Bronchial epithelial cell (primary cell): ENCODE measurements at regions not wholly inside any gene's neighbourhood (a gene's known extent, or its start where the extent isn't known, plus 50 kb on each side); places are given as distances from the start of the nearest gene placed in this dataset.
A peak's percentile ranks its signal among the peaks of the same experiment; 100 is the strongest.

ENCODE experiments used
- DNase-seq: peaks from one replicate; pipeline ENCODE4 v3.0.0-alpha.2; 2010; ENCODE audit warnings: low read depth
- FAIRE-seq: peaks from 2 replicates; lab custom pipeline; 2011; peaks lifted over from hg19 to GRCh38; lab: Jason Lieb, UNC
- H3K27me3 ChIP-seq: 2 replicates; pipeline ENCODE4 v1.5.1; 2011; ENCODE audit warnings: low read length; ENCODE audit not compliant: control insufficient read depth, insufficient read depth
- H3K36me3 ChIP-seq: 2 replicates; pipeline ENCODE4 v1.5.1; 2011; ENCODE audit warnings: low read length; ENCODE audit not compliant: control insufficient read depth, insufficient read depth
- H3K4me3 ChIP-seq: 2 replicates; pipeline ENCODE4 v1.5.1; 2011; ENCODE audit warnings: mild to moderate bottlenecking, low read depth, low read length, control low read depth
- TF ChIP-seq, protein P1 (sequence below): IDR thresholded peaks from 2 replicates; pipeline ENCODE4 v1.5.1; 2011; ENCODE audit warnings: mild to moderate bottlenecking, moderate library complexity, low read length, control low read depth, inconsistent platforms; ENCODE audit not compliant: insufficient read depth, severe bottlenecking

DNA sequence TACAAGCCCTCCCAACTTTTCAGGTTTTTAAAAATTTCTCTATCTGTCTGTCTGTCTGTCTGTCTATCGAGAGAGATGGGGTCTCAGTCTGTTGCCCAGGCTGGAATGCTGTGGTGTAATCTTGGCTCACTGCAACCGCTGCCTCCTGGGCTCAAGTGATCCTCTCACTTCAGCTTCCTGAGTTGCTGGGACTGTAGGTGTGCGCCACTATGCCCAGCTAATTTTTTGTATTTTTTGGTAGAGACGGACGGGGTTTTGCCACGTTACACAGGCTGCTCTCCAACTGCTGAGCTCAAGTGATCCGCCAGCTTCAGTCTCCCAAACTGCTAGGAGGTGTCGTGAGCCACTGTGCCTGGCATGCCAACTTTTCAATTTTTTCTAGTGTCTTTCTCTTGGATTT lies 437.2 kb downstream of the PCNX1 start:
- FAIRE-seq (no peak), DNase-seq (no peak)
- no peaks in the 10 kb centered on the region for H3K27me3 ChIP-seq
- H3K4me3 ChIP-seq: no peak overlapping the region
- TF ChIP-seq, protein P1, sequence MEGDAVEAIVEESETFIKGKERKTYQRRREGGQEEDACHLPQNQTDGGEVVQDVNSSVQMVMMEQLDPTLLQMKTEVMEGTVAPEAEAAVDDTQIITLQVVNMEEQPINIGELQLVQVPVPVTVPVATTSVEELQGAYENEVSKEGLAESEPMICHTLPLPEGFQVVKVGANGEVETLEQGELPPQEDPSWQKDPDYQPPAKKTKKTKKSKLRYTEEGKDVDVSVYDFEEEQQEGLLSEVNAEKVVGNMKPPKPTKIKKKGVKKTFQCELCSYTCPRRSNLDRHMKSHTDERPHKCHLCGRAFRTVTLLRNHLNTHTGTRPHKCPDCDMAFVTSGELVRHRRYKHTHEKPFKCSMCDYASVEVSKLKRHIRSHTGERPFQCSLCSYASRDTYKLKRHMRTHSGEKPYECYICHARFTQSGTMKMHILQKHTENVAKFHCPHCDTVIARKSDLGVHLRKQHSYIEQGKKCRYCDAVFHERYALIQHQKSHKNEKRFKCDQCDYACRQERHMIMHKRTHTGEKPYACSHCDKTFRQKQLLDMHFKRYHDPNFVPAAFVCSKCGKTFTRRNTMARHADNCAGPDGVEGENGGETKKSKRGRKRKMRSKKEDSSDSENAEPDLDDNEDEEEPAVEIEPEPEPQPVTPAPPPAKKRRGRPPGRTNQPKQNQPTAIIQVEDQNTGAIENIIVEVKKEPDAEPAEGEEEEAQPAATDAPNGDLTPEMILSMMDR: no peak
- H3K36me3 ChIP-seq: no peaks in the 10 kb centered on the region

DNA sequence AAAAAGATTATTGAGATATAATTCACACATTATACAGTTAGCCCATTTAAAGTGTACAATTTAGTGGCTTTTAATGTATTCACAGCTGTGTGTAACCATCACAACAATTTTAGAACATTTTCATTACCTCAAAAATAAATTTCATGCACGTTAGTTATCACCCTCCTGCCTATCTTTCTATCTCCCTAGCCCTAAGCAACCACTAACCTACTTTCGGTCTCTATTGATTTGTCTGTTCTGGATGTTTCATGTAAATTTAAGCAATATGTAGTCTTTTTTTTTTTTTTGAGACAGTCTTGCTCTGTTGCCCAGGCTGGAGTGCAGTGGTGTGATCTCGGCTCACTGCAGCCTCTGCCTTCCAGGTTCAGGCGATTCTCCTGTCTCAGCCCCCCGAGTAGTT lies 439.4 kb downstream of the PCNX1 start:
- DNase-seq (no peak), FAIRE-seq (no peak)
- H3K36me3 ChIP-seq: no peaks in the 10 kb centered on the region
- H3K27me3 ChIP-seq: no peaks in the 10 kb centered on the region
- no peak overlapping the region for H3K4me3 ChIP-seq
- TF ChIP-seq, protein P1: no peak

- Histone ChIP-seq H3K27me3 (no peaks in the 10 kb centered on the region), H3K36me3 (no peaks in the 10 kb centered on the region), H3K4me3 (no peak overlapping the region)
- FAIRE-seq: no peak
- TF ChIP-seq, protein P1: no peak
- DNase-seq: no peak
Observed at GRCh38 chr14:71348394-71348793, 441.1 kb downstream of the PCNX1 start.

GRCh38 chr14:71348817-71349216 lies 441.6 kb downstream of the PCNX1 start:
- TF ChIP-seq, protein P1: no peak
- DNase-seq (no peak), FAIRE-seq (no peak)
- Histone ChIP-seq H3K27me3 (no peaks in the 10 kb centered on the region), H3K4me3 (no peak overlapping the region), H3K36me3 (no peaks in the 10 kb centered on the region)

GRCh38 chr14:71354142-71354541 lies 446.9 kb downstream of the PCNX1 start:
- DNase-seq (no peak), FAIRE-seq (no peak)
- no peaks in the 10 kb centered on the region for H3K36me3 ChIP-seq
- H3K27me3 ChIP-seq: no peaks in the 10 kb centered on the region
- TF ChIP-seq, protein P1: no peak
- no peak overlapping the region for H3K4me3 ChIP-seq

- FAIRE-seq (peak; percentile 88), DNase-seq (peak; percentile 86)
- Histone ChIP-seq H3K36me3 (no peaks in the 10 kb centered on the region), H3K4me3 (no peak overlapping the region), H3K27me3 (no peaks in the 10 kb centered on the region)
- TF ChIP-seq, protein P1: no peak
Observed at GRCh38 chr14:71354801-71355200, 447.5 kb downstream of the PCNX1 start.
